ENCODE measurements at regions not wholly inside any gene's neighbourhood (a gene's known extent, or its start where the extent isn't known, plus 50 kb on each side); places are given as distances from the start of the nearest gene placed in this dataset.

GRCh38 chr4:34158878-34159277 lies 2085.4 kb downstream of the ARAP2 start:
- TF ChIP-seq CTCF (IDR thresholded peaks at IDR 0.05; ENCODE audit: unreplicated experiment in 3 of 3), result no peak
- Mint-ChIP-seq H3K36me3 (ENCODE audit: low read depth) (no peaks in the 10 kb centered on the region), H3K27me3 (ENCODE audit: low read depth) (no peaks in the 10 kb centered on the region), H3K9me3 (peaks cover 25% of the 10 kb centered on the region), H3K27ac (no peak overlapping the region), H3K4me1 (no peaks in the 10 kb centered on the region), H3K4me3 (no peak overlapping the region)

GRCh38 chr4:34170946-34171345 lies 2073.4 kb downstream of the ARAP2 start:
- Mint-ChIP-seq H3K27me3 (ENCODE audit: low read depth) (no peaks in the 10 kb centered on the region), H3K36me3 (ENCODE audit: low read depth) (no peaks in the 10 kb centered on the region), H3K4me3 (no peak overlapping the region), H3K4me1 (no peaks in the 10 kb centered on the region), H3K27ac (no peak overlapping the region), H3K9me3 (peaks cover 11% of the 10 kb centered on the region)
- TF ChIP-seq CTCF (IDR thresholded peaks at IDR 0.05; ENCODE audit: unreplicated experiment in 3 of 3), result no peak

- H3K36me3 Mint-ChIP-seq (ENCODE audit: low read depth), result no peaks in the 10 kb centered on the region
- H3K27ac Mint-ChIP-seq, result no peak overlapping the region
- peaks cover 14% of the 10 kb centered on the region for H3K9me3 Mint-ChIP-seq
- no peak overlapping the region for H3K4me3 Mint-ChIP-seq
- no peak for TF ChIP-seq CTCF (IDR thresholded peaks at IDR 0.05; ENCODE audit: unreplicated experiment in 3 of 3)
- no peaks in the 10 kb centered on the region for H3K4me1 Mint-ChIP-seq
- H3K27me3 Mint-ChIP-seq (ENCODE audit: low read depth), result no peaks in the 10 kb centered on the region
These were observed 2067.7 kb downstream of the ARAP2 start for GRCh38 chr4:34176609-34177008.

- no peak for TF ChIP-seq CTCF (IDR thresholded peaks at IDR 0.05; ENCODE audit: unreplicated experiment in 3 of 3)
These were observed 2065.8 kb downstream of the ARAP2 start for GRCh38 chr4:34178476-34178875.

GRCh38 chr4:34181311-34181841 lies 2062.9 kb downstream of the ARAP2 start:
- Mint-ChIP-seq H3K27me3 (ENCODE audit: low read depth) (no peaks in the 10 kb centered on the region), H3K27ac (no peak overlapping the region), H3K36me3 (ENCODE audit: low read depth) (no peaks in the 10 kb centered on the region), H3K4me3 (no peak overlapping the region), H3K9me3 (peaks cover 3% of the 10 kb centered on the region), H3K4me1 (no peaks in the 10 kb centered on the region)
- TF ChIP-seq CTCF (IDR thresholded peaks at IDR 0.05; ENCODE audit: unreplicated experiment in 3 of 3), result no peak

More at GRCh38 chr4:34178476-34178875, 2065.8 kb downstream of the ARAP2 start:
- Mint-ChIP-seq H3K36me3 (ENCODE audit: low read depth) (no peaks in the 10 kb centered on the region), H3K27me3 (ENCODE audit: low read depth) (no peaks in the 10 kb centered on the region), H3K27ac (no peak overlapping the region), H3K4me1 (no peaks in the 10 kb centered on the region), H3K9me3 (peaks cover 14% of the 10 kb centered on the region), H3K4me3 (no peak overlapping the region)

GRCh38 chr4:34181891-34182290 lies 2062.4 kb downstream of the ARAP2 start:
- peaks cover 3% of the 10 kb centered on the region for H3K9me3 Mint-ChIP-seq
- no peak overlapping the region for H3K27ac Mint-ChIP-seq
- TF ChIP-seq CTCF (IDR thresholded peaks at IDR 0.05; ENCODE audit: unreplicated experiment in 3 of 3), result no peak
- H3K4me1 Mint-ChIP-seq, result no peaks in the 10 kb centered on the region
- H3K36me3 Mint-ChIP-seq (ENCODE audit: low read depth), result no peaks in the 10 kb centered on the region
- no peak overlapping the region for H3K4me3 Mint-ChIP-seq
- H3K27me3 Mint-ChIP-seq (ENCODE audit: low read depth), result no peaks in the 10 kb centered on the region

Data from nephron (organoid).